Trophoblast cell (in vitro differentiated cells and primary cell): ENCODE measurements at regions not wholly inside any gene's neighbourhood (a gene's known extent, or its start where the extent isn't known, plus 50 kb on each side); places are given as distances from the start of the nearest gene placed in this dataset.
"Not testable (repeated sequence)": the region's sequence is repeated elsewhere in the genome, so short reads cannot be mapped to it uniquely, and the experiment has no call there.

ENCODE experiments used
- DNase-seq, 2 donors: peaks; one replicate each; pipeline ENCODE4 v3.0.0-alpha.2; 2016
- H2AFZ ChIP-seq: 2 replicates; pipeline ENCODE4 v1.6.1; 2013; ENCODE audit warnings: low read length, moderate library complexity, mild to moderate bottlenecking; ENCODE audit not compliant: insufficient read depth, poor library complexity
- H2AK5ac ChIP-seq: 2 replicates; pipeline ENCODE4 v1.6.1; 2013; ENCODE audit warnings: mild to moderate bottlenecking, low read length
- H2BK120ac ChIP-seq: 2 replicates; pipeline ENCODE4 v1.6.1; 2013; ENCODE audit warnings: low read length, mild to moderate bottlenecking, moderate library complexity; ENCODE audit not compliant: insufficient read depth, poor library complexity
- H2BK12ac ChIP-seq: 2 replicates; pipeline ENCODE4 v1.6.1; 2013; ENCODE audit warnings: mild to moderate bottlenecking, low read length, moderate library complexity
- H2BK5ac ChIP-seq: 2 replicates; pipeline ENCODE4 v1.6.1; 2013; ENCODE audit warnings: low read length, low read depth, moderate library complexity, mild to moderate bottlenecking; ENCODE audit not compliant: poor library complexity
- H3K14ac ChIP-seq: 2 replicates; pipeline ENCODE4 v1.6.1; 2013; ENCODE audit warnings: mild to moderate bottlenecking, low read length
- H3K18ac ChIP-seq: 2 replicates; pipeline ENCODE4 v1.6.1; 2013; ENCODE audit warnings: mild to moderate bottlenecking, low read length
- H3K23ac ChIP-seq: 2 replicates; pipeline ENCODE4 v1.6.1; 2013; ENCODE audit warnings: low read length
- H3K27ac ChIP-seq: 2 replicates; pipeline ENCODE4 v1.5.1; 2013; ENCODE audit warnings: low read depth, mild to moderate bottlenecking, inconsistent platforms, low read length, moderate library complexity
- H3K27me3 ChIP-seq: 2 replicates; pipeline ENCODE4 v1.6.1; 2013; ENCODE audit warnings: inconsistent platforms, mild to moderate bottlenecking, low read length, moderate library complexity; ENCODE audit not compliant: insufficient read depth
- H3K36me3 ChIP-seq, 2 experiments: 1 replicate in 1 of 2; 2 replicates in 1 of 2; pipeline ENCODE4 v1.6.1; 2013; ENCODE audit warnings: low read length in 2 of 2, mild to moderate bottlenecking in 2 of 2, moderate library complexity in 1 of 2; ENCODE audit not compliant: insufficient read depth in 2 of 2, control insufficient read depth in 1 of 2
- H3K4ac ChIP-seq: 2 replicates; pipeline ENCODE4 v1.6.1; 2013; ENCODE audit warnings: low read depth, mild to moderate bottlenecking, low read length, moderate library complexity
- H3K4me1 ChIP-seq, 2 experiments: 1 replicate in 1 of 2; 2 replicates in 1 of 2; pipeline ENCODE4 v1.6.1; 2013; ENCODE audit warnings: low read length in 2 of 2, mild to moderate bottlenecking in 2 of 2, moderate library complexity in 1 of 2; ENCODE audit not compliant: insufficient read depth in 2 of 2, control insufficient read depth in 1 of 2
- H3K4me2 ChIP-seq: 2 replicates; pipeline ENCODE4 v1.6.1; 2013; ENCODE audit warnings: inconsistent platforms, mild to moderate bottlenecking, low read length, moderate library complexity
- H3K4me3 ChIP-seq: 2 replicates; pipeline ENCODE4 v1.5.1; 2013; ENCODE audit warnings: mild to moderate bottlenecking, low read depth, low read length, inconsistent platforms
- H3K79me1 ChIP-seq: one replicate; pipeline ENCODE4 v1.6.1; 2013; ENCODE audit warnings: low read length
- H3K79me2 ChIP-seq: 2 replicates; pipeline ENCODE4 v1.6.1; 2013; ENCODE audit warnings: low read length, mild to moderate bottlenecking; ENCODE audit not compliant: control insufficient read depth, insufficient read depth, poor library complexity
- H3K9ac ChIP-seq: 2 replicates; pipeline ENCODE4 v1.6.1; 2013; ENCODE audit warnings: mild to moderate bottlenecking, low read length
- H3K9me3 ChIP-seq: 2 replicates; pipeline ENCODE4 v1.6.1; 2013; ENCODE audit warnings: low read depth, mild to moderate bottlenecking, control low read depth, inconsistent platforms, low read length; ENCODE audit not compliant: insufficient read depth
- H4K12ac ChIP-seq: 2 replicates; pipeline ENCODE4 v1.6.1; 2013; ENCODE audit warnings: low read depth, mild to moderate bottlenecking, low read length, moderate library complexity
- H4K8ac ChIP-seq: 2 replicates; pipeline ENCODE4 v1.6.1; 2013; ENCODE audit warnings: low read depth, mild to moderate bottlenecking, low read length, moderate library complexity
- H4K91ac ChIP-seq: one replicate; pipeline ENCODE4 v1.6.1; 2013; ENCODE audit warnings: low read depth, mild to moderate bottlenecking, low read length, moderate library complexity
- WGBS: extraction: QIAGEN DNeasy Blood & Tissue Kit; methylation state at CpG from one replicate; pipeline ENCODE4 v1.1.7; 2013; ENCODE audit warnings: missing lambda C conversion rate; ENCODE audit not compliant: insufficient read length, insufficient coverage; ENCODE audit errors: extremely low coverage; 5-methylcytosine and 5-hydroxymethylcytosine counted together

- Histone ChIP-seq H2AFZ (no peak overlapping the region), H3K4me2 (no peak overlapping the region), H3K4ac (no peak overlapping the region), H3K9me3 (no peaks in the 10 kb centered on the region), H4K91ac (no peak overlapping the region), H3K18ac (no peak overlapping the region), H4K12ac (no peak overlapping the region), H2BK5ac (no peak overlapping the region), H3K27ac (no peak overlapping the region), H3K4me1 (no peaks in the 10 kb centered on the region), H3K14ac (no peak overlapping the region), H3K36me3 (no peaks in the 10 kb centered on the region), H3K4me3 (no peak overlapping the region), H3K9ac (no peak overlapping the region), H2BK120ac (no peak overlapping the region), H3K27me3 (no peaks in the 10 kb centered on the region), H3K79me1 (no peaks in the 10 kb centered on the region), H2AK5ac (no peak overlapping the region), H2BK12ac (no peak overlapping the region), H3K79me2 (no peaks in the 10 kb centered on the region), H4K8ac (no peak overlapping the region), H3K23ac (no peak overlapping the region)
- no peak for DNase-seq
Measured at GRCh38 chrX:81411517-81411916, 209.6 kb downstream of the SH3BGRL start.

- H3K79me2 ChIP-seq: no peaks in the 10 kb centered on the region
- no peak overlapping the region for H2AK5ac ChIP-seq
- no peaks in the 10 kb centered on the region for H3K79me1 ChIP-seq
- no peak overlapping the region for H3K4me2 ChIP-seq
- no peak overlapping the region for H4K91ac ChIP-seq
- H3K4me3 ChIP-seq: no peak overlapping the region
- H3K14ac ChIP-seq: no peak overlapping the region
- WGBS: no CpG with 5 or more reads among the region's 13 CpGs
- no peaks in the 10 kb centered on the region for H3K9me3 ChIP-seq
- no peak overlapping the region for H3K27ac ChIP-seq
- H3K18ac ChIP-seq: no peak overlapping the region
- H3K9ac ChIP-seq: no peak overlapping the region
- no peak overlapping the region for H4K8ac ChIP-seq
- H3K23ac ChIP-seq: no peak overlapping the region
- no peak overlapping the region for H2BK120ac ChIP-seq
- H3K4me1 ChIP-seq: no peaks in the 10 kb centered on the region
- peak in 1 of 2 donors; percentile 3 for DNase-seq
- H2BK12ac ChIP-seq: no peak overlapping the region
- no peak overlapping the region for H2AFZ ChIP-seq
- no peak overlapping the region for H3K4ac ChIP-seq
- H2BK5ac ChIP-seq: no peak overlapping the region
- H3K27me3 ChIP-seq: no peaks in the 10 kb centered on the region
- no peaks in the 10 kb centered on the region for H3K36me3 ChIP-seq
- no peak overlapping the region for H4K12ac ChIP-seq
Measured at GRCh38 chrX:81412428-81412827, 210.5 kb downstream of the SH3BGRL start.

GRCh38 chrX:81412857-81413256 lies 211.0 kb downstream of the SH3BGRL start:
- H3K14ac ChIP-seq: not testable (repeated sequence)
- no CpG with 5 or more reads among the region's 16 CpGs for WGBS

GRCh38 chrX:81414630-81415029 lies 212.7 kb downstream of the SH3BGRL start:
- Histone ChIP-seq H4K91ac (no peak overlapping the region), H3K4ac (no peak overlapping the region), H3K27me3 (no peaks in the 10 kb centered on the region), H2AK5ac (no peak overlapping the region), H2BK5ac (no peak overlapping the region), H4K12ac (no peak overlapping the region), H4K8ac (no peak overlapping the region), H3K9me3 (no peaks in the 10 kb centered on the region), H2BK12ac (no peak overlapping the region), H3K23ac (no peak overlapping the region), H3K79me1 (no peaks in the 10 kb centered on the region), H3K14ac (no peak overlapping the region), H3K4me1 (no peaks in the 10 kb centered on the region), H3K4me3 (no peak overlapping the region), H3K79me2 (no peaks in the 10 kb centered on the region), H3K9ac (no peak overlapping the region), H3K18ac (no peak overlapping the region), H2AFZ (no peak overlapping the region), H3K27ac (no peak overlapping the region), H3K4me2 (no peak overlapping the region), H2BK120ac (no peak overlapping the region), H3K36me3 (no peaks in the 10 kb centered on the region)
- no peak for DNase-seq
- no CpG with 5 or more reads among the region's 3 CpGs for WGBS

More at GRCh38 chrX:81412857-81413256, 211.0 kb downstream of the SH3BGRL start:
- H4K91ac ChIP-seq, H3K4me1 ChIP-seq, H2BK12ac ChIP-seq, H3K18ac ChIP-seq, H2AK5ac ChIP-seq, H3K9ac ChIP-seq, H3K4me3 ChIP-seq, H3K4ac ChIP-seq, H4K12ac ChIP-seq, H3K79me1 ChIP-seq, H3K36me3 ChIP-seq, H3K4me2 ChIP-seq, H3K27me3 ChIP-seq, DNase-seq, H3K27ac ChIP-seq, H4K8ac ChIP-seq, H3K23ac ChIP-seq, H2AFZ ChIP-seq, H3K79me2 ChIP-seq, H2BK120ac ChIP-seq, H3K9me3 ChIP-seq, H2BK5ac ChIP-seq: not testable (repeated sequence)
